Neural cell (in vitro differentiated cells): ENCODE measurements at regions not wholly inside any gene's neighbourhood (a gene's known extent, or its start where the extent isn't known, plus 50 kb on each side); places are given as distances from the start of the nearest gene placed in this dataset.

Experiments used
- EP300 ChIP-seq: fragments of 450-650 bp; conservative IDR thresholded peaks from 2 replicates; pipeline ENCODE4 v1.6.1; 2014; ENCODE audit warnings: antibody characterized with exemption, mild to moderate bottlenecking, moderate library complexity; ENCODE audit not compliant: poor library complexity, severe bottlenecking
- EZH2 ChIP-seq: fragments of 200-600, 300-800 bp; shearing (Covaris generic), sonication (generic); IDR thresholded peaks from 2 replicates; pipeline ENCODE4 v1.6.1; 2014; ENCODE audit warnings: antibody characterized with exemption, low read length, borderline replicate concordance, mild to moderate bottlenecking; ENCODE audit not compliant: insufficient read depth, poor library complexity, severe bottlenecking
- POLR2AphosphoS5 ChIP-seq: IDR thresholded peaks from 2 replicates; pipeline ENCODE4 v1.6.1; 2012
- TAF1 ChIP-seq: IDR thresholded peaks from 2 replicates; pipeline ENCODE4 v1.6.1; 2012; ENCODE audit warnings: low read depth
- TF ChIP-seq, protein P1 (sequence below): fragments of 450-650 bp; IDR thresholded peaks from 2 replicates; pipeline ENCODE4 v1.5.1; 2014; ENCODE audit warnings: antibody characterized with exemption, mild to moderate bottlenecking, moderate library complexity; ENCODE audit not compliant: poor library complexity, severe bottlenecking

DNA sequence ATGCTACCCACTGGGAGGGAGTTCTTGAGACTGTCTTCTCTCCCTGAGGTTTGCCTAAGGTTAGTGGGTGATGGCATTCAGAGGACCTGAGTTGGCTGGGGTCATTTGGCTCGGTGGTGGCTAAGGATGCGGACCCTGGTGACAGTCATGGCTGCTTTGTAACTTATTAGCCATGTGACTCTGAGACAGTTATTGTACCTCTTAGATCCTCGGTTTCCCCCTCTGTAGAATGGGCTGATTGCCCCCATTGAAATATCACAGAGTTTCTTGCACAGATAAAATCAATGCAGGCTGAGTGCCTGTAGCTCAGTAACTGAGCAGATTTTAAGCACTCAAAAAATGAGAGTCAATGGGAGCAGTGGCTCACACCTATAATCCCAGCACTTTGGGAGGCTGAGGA is 96.7 kb upstream of the MED13L start:
- no peak for TF ChIP-seq EZH2
- TF ChIP-seq, protein P1, sequence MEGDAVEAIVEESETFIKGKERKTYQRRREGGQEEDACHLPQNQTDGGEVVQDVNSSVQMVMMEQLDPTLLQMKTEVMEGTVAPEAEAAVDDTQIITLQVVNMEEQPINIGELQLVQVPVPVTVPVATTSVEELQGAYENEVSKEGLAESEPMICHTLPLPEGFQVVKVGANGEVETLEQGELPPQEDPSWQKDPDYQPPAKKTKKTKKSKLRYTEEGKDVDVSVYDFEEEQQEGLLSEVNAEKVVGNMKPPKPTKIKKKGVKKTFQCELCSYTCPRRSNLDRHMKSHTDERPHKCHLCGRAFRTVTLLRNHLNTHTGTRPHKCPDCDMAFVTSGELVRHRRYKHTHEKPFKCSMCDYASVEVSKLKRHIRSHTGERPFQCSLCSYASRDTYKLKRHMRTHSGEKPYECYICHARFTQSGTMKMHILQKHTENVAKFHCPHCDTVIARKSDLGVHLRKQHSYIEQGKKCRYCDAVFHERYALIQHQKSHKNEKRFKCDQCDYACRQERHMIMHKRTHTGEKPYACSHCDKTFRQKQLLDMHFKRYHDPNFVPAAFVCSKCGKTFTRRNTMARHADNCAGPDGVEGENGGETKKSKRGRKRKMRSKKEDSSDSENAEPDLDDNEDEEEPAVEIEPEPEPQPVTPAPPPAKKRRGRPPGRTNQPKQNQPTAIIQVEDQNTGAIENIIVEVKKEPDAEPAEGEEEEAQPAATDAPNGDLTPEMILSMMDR = no peak
- TF ChIP-seq TAF1 = no peak
- TF ChIP-seq POLR2AphosphoS5 = no peak
- TF ChIP-seq EP300 = no peak
